H1 (cell line): ENCODE measurements at regions not wholly inside any gene's neighbourhood (a gene's known extent, or its start where the extent isn't known, plus 50 kb on each side); places are given as distances from the start of the nearest gene placed in this dataset.

ENCODE experiments used
- BCL11A ChIP-seq, 2 experiments: IDR thresholded peaks; one replicate each; pipeline ENCODE4 v1.6.1; 2011; ENCODE audit warnings: low read depth in 2 of 2, low read length in 2 of 2, mild to moderate bottlenecking in 2 of 2
- POLR2AphosphoS5 ChIP-seq: IDR thresholded peaks from 2 replicates; pipeline ENCODE4 v1.6.1; 2011; ENCODE audit warnings: low read depth, low read length
- TEAD4 ChIP-seq: IDR thresholded peaks from 2 replicates; pipeline ENCODE4 v1.6.1; 2012; ENCODE audit warnings: low read depth, low read length, inconsistent platforms, mixed read lengths

DNA sequence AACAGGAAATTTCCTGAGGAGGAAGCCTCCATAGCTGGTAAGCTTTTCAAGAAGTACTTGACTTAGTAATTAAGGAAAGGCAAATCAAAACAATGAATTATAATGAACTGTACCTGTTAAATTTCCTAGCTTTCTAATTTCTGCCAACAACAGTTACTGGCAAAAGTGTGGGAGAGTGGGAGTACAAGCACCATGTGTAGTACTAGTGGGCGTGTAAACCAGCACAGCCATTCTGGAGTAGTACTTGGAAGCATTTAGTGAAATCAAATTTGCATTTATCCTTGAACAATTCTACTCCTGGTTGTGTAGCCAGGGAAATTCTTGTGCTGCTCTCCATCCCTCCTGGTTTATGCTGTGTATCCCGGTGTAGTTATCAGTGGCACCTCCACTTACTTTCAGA lies 190.8 kb downstream of the PRDM2 start:
- TF ChIP-seq BCL11A (IDR thresholded peaks at IDR 0.05; ENCODE audit: low read depth in 2 of 2, low read length in 2 of 2) (no peak), TEAD4 (no peak), POLR2AphosphoS5 (no peak)
